GM23338 (cell line): ENCODE measurements at regions not wholly inside any gene's neighbourhood (a gene's known extent, or its start where the extent isn't known, plus 50 kb on each side); places are given as distances from the start of the nearest gene placed in this dataset.

ENCODE experiments used
- ATAC-seq: fragments of 200-7000 bp; cut with Tn5 transposase; 3 replicates; pipeline ENCODE4 v1.9.1; 2020
- DNase-seq: peaks from one replicate; pipeline ENCODE4 v3.0.0-alpha.2; 2015; ENCODE audit warnings: low spot score
- H2AFZ ChIP-seq: fragments of 200-600 bp; sonication (generic); 2 replicates; pipeline ENCODE4 v1.8.0; 2016; ENCODE audit warnings: antibody characterized with exemption, mild to moderate bottlenecking, moderate library complexity
- H3F3A ChIP-seq: fragments of 200-600 bp; sonication (generic); replicated peaks from 2 replicates; pipeline ENCODE4 v1.8.0; 2017; ENCODE audit warnings: antibody characterized with exemption, mixed run types, low read depth
- H3K27ac ChIP-seq: fragments of 200-600 bp; sonication (generic); 2 replicates; pipeline ENCODE4 v1.6.1; 2016; ENCODE audit warnings: low read depth
- H3K27me3 ChIP-seq: fragments of 200-600 bp; sonication (generic); 2 replicates; pipeline ENCODE4 v1.8.0; 2016; ENCODE audit warnings: mild to moderate bottlenecking, mixed run types, moderate library complexity; ENCODE audit not compliant: insufficient read depth
- H3K36me3 ChIP-seq: fragments of 200-600 bp; sonication (generic); 2 replicates; pipeline ENCODE4 v1.8.0; 2016; ENCODE audit warnings: mild to moderate bottlenecking; ENCODE audit not compliant: insufficient read depth
- H3K4me1 ChIP-seq: fragments of 200-600 bp; sonication (generic); 2 replicates; pipeline ENCODE4 v1.8.0; 2016; ENCODE audit warnings: mild to moderate bottlenecking, moderate library complexity; ENCODE audit not compliant: insufficient read depth
- H3K4me2 ChIP-seq: fragments of 200-600 bp; sonication (generic); 2 replicates; pipeline ENCODE4 v1.7.1; 2017; ENCODE audit warnings: mixed run types
- H3K4me3 ChIP-seq: fragments of 200-600 bp; sonication (generic); 2 replicates; pipeline ENCODE4 v1.6.1; 2016; ENCODE audit warnings: mixed run types
- H3K79me2 ChIP-seq: fragments of 200-600 bp; sonication (generic); replicated peaks from 2 replicates; pipeline ENCODE4 v1.8.0; 2017; ENCODE audit warnings: mild to moderate bottlenecking; ENCODE audit not compliant: insufficient read depth
- H3K9me2 ChIP-seq: fragments of 200-600 bp; sonication (generic); 2 replicates; pipeline ENCODE4 v1.8.0; 2017; ENCODE audit not compliant: insufficient read depth
- H4K20me1 ChIP-seq: fragments of 200-600 bp; sonication (generic); replicated peaks from 2 replicates; pipeline ENCODE4 v1.8.0; 2017; ENCODE audit warnings: mild to moderate bottlenecking; ENCODE audit not compliant: insufficient read depth
- H3K27ac Mint-ChIP-seq: 2 replicates; pipeline ENCODE4 v1.8.0; 2020; ENCODE audit warnings: inconsistent platforms, mild to moderate bottlenecking, moderate library complexity, mixed read lengths
- H3K27me3 Mint-ChIP-seq: 3 replicates; pipeline ENCODE4 v1.8.0; 2022; ENCODE audit warnings: low read depth, mild to moderate bottlenecking, moderate library complexity, mixed read lengths, inconsistent platforms; ENCODE audit not compliant: insufficient read depth, poor library complexity
- H3K36me3 Mint-ChIP-seq: 3 replicates; pipeline ENCODE4 v1.8.0; 2021; ENCODE audit warnings: low read depth, mild to moderate bottlenecking, inconsistent platforms, moderate library complexity, mixed read lengths
- H3K4me1 Mint-ChIP-seq: 3 replicates; pipeline ENCODE4 v1.8.0; 2020; ENCODE audit warnings: mild to moderate bottlenecking, inconsistent platforms, mixed read lengths
- H3K4me3 Mint-ChIP-seq: 3 replicates; pipeline ENCODE4 v1.8.0; 2021; ENCODE audit warnings: moderate library complexity, mild to moderate bottlenecking, inconsistent platforms, mixed read lengths
- H3K9me3 Mint-ChIP-seq: 3 replicates; pipeline ENCODE4 v1.8.0; 2020; ENCODE audit warnings: moderate library complexity, mild to moderate bottlenecking, inconsistent platforms, mixed read lengths
- CREB1 ChIP-seq: fragments of 250-450 bp; sonication (Bioruptor Pico); IDR thresholded peaks from 2 replicates; pipeline ENCODE4 v1.5.0; 2020; ENCODE audit warnings: low read depth, mild to moderate bottlenecking, moderate library complexity
- CTCF ChIP-seq, 2 experiments: fragments of 200-600 bp in 1 of 2; sonication (generic) in 1 of 2; conservative IDR thresholded peaks; 2 replicates each; pipeline versions ENCODE4 v1.5.1 to v1.6.1; 2016 to 2017; ENCODE audit warnings: antibody characterized with exemption in 2 of 2, low read depth in 2 of 2, mild to moderate bottlenecking in 2 of 2, moderate library complexity in 1 of 2
- ETS1 ChIP-seq: IDR thresholded peaks from 2 replicates; pipeline ENCODE4 v1.6.1; 2016; ENCODE audit warnings: antibody characterized with exemption
- EZH2 ChIP-seq: fragments of 200-600 bp; sonication (generic); IDR thresholded peaks from one replicate; pipeline ENCODE4 v1.8.0; 2017; ENCODE audit warnings: antibody characterized with exemption, mild to moderate bottlenecking, low read depth; ENCODE audit not compliant: unreplicated experiment
- EZH2phosphoT487 ChIP-seq: fragments of 200-600 bp; sonication (generic); IDR thresholded peaks from one replicate; pipeline ENCODE4 v1.8.1; 2018; ENCODE audit warnings: antibody characterized with exemption; ENCODE audit not compliant: unreplicated experiment
- JUNB ChIP-seq: IDR thresholded peaks from one replicate; pipeline ENCODE4 v1.6.1; 2016; ENCODE audit warnings: antibody characterized with exemption; ENCODE audit not compliant: unreplicated experiment
- NANOG ChIP-seq: IDR thresholded peaks from 2 replicates; pipeline ENCODE4 v1.6.1; 2016; ENCODE audit warnings: antibody characterized with exemption, borderline replicate concordance
- POLR2AphosphoS5 ChIP-seq: IDR thresholded peaks from 2 replicates; pipeline ENCODE4 v1.6.1; 2016; ENCODE audit warnings: antibody characterized with exemption, low read depth
- STAT1 ChIP-seq: IDR thresholded peaks from one replicate; pipeline ENCODE4 v1.6.1; 2016; ENCODE audit warnings: antibody characterized with exemption; ENCODE audit not compliant: unreplicated experiment
- ZNF114 ChIP-seq: fragments of 250-450 bp; sonication (Bioruptor Pico); IDR thresholded peaks from 2 replicates; pipeline ENCODE4 v1.5.0; 2020; ENCODE audit warnings: mild to moderate bottlenecking, moderate library complexity
- ZNF331 ChIP-seq: fragments of 250-450 bp; sonication (Bioruptor Pico); IDR thresholded peaks from 2 replicates; pipeline ENCODE4 v1.5.0; 2020; ENCODE audit warnings: low read depth, mild to moderate bottlenecking, moderate library complexity
- ZNF462 ChIP-seq: fragments of 250-450 bp; sonication (Bioruptor Pico); IDR thresholded peaks from 2 replicates; pipeline ENCODE4 v1.5.0; 2020; ENCODE audit warnings: mild to moderate bottlenecking, moderate library complexity
- TF ChIP-seq, protein P1 (sequence below): IDR thresholded peaks from one replicate; pipeline ENCODE4 v1.6.1; 2018; ENCODE audit warnings: antibody characterized with exemption; ENCODE audit not compliant: unreplicated experiment

DNA sequence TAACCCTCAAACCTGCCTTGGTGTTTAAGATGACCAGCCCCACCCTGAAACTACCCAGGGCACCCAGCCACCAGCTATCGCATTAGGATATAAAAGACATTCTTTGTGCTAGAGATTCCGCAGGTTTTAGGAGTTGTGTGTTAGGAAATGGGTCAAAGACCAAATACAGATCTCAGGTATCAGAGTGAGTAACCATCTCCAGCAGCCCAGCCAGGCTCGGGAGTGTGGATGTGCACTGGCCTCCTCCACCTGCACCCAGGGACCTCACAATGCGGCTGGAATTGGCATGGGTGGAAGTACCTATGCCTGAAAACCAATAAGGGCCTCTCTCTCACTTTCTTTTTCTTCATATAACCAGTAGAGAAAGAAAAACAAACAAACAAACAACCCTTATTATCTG, 51.1 kb upstream of the CST7 start:
- Histone ChIP-seq H2AFZ (no peak overlapping the region), H3K27ac (no peak overlapping the region), H3K4me3 (no peak overlapping the region), H3F3A (no peaks in the 10 kb centered on the region), H3K36me3 (no peaks in the 10 kb centered on the region), H3K27me3 (no peaks in the 10 kb centered on the region), H3K4me1 (no peaks in the 10 kb centered on the region), H3K79me2 (no peaks in the 10 kb centered on the region), H3K9me2 (no peaks in the 10 kb centered on the region; the same call in 1 of the 2 replicates), H4K20me1 (no peaks in the 10 kb centered on the region), H3K4me2 (no peak overlapping the region)
- DNase-seq (no peak), ATAC-seq (no peak)
- TF ChIP-seq EZH2phosphoT487 (no peak), ETS1 (no peak), POLR2AphosphoS5 (no peak), ZNF331 (CRISPR knock-in tag) (no peak), NANOG (no peak), CTCF (conservative IDR thresholded peaks at IDR 0.05; ENCODE audit: low read depth in 2 of 2) (no peak), CREB1 (CRISPR knock-in tag) (no peak), EZH2 (no peak), ZNF462 (CRISPR knock-in tag) (no peak), JUNB (no peak), ZNF114 (CRISPR knock-in tag) (no peak), STAT1 (no peak)
- TF ChIP-seq, protein P1, sequence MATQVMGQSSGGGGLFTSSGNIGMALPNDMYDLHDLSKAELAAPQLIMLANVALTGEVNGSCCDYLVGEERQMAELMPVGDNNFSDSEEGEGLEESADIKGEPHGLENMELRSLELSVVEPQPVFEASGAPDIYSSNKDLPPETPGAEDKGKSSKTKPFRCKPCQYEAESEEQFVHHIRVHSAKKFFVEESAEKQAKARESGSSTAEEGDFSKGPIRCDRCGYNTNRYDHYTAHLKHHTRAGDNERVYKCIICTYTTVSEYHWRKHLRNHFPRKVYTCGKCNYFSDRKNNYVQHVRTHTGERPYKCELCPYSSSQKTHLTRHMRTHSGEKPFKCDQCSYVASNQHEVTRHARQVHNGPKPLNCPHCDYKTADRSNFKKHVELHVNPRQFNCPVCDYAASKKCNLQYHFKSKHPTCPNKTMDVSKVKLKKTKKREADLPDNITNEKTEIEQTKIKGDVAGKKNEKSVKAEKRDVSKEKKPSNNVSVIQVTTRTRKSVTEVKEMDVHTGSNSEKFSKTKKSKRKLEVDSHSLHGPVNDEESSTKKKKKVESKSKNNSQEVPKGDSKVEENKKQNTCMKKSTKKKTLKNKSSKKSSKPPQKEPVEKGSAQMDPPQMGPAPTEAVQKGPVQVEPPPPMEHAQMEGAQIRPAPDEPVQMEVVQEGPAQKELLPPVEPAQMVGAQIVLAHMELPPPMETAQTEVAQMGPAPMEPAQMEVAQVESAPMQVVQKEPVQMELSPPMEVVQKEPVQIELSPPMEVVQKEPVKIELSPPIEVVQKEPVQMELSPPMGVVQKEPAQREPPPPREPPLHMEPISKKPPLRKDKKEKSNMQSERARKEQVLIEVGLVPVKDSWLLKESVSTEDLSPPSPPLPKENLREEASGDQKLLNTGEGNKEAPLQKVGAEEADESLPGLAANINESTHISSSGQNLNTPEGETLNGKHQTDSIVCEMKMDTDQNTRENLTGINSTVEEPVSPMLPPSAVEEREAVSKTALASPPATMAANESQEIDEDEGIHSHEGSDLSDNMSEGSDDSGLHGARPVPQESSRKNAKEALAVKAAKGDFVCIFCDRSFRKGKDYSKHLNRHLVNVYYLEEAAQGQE: no peak
- H3K27me3 Mint-ChIP-seq: peaks cover 5% of the 10 kb centered on the region
- no peak overlapping the region for H3K27ac Mint-ChIP-seq
- H3K4me1 Mint-ChIP-seq: no peaks in the 10 kb centered on the region
- H3K9me3 Mint-ChIP-seq: peaks cover 61% of the 10 kb centered on the region
- no peak overlapping the region for H3K4me3 Mint-ChIP-seq
- H3K36me3 Mint-ChIP-seq: peaks cover 30% of the 10 kb centered on the region
